ENCODE measurements at regions not wholly inside any gene's neighbourhood (a gene's known extent, or its start where the extent isn't known, plus 50 kb on each side); places are given as distances from the start of the nearest gene placed in this dataset.

DNA sequence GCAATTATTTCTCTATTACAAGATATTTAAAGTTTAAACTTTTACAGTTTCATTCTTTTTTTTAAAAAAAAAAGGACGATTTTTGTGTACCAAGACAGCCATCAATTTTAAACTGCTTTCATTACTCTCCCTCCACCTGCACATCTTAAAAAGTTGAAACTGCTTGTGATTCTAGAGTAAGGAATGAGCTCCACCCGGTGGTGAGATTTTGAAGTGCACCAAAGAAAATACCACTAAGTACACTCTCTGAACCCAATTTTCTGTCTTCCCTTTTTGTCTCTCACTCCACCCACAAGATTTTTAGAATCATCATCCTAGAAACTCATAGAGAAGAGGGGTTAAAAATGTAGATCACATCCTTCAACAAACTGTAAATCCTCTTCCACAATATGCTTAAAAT is 91.3 kb upstream of the WDR44 start:
- TF ChIP-seq EP300 (IDR thresholded peaks at IDR 0.05) = no peak
- TF ChIP-seq POLR2AphosphoS5 (IDR thresholded peaks at IDR 0.05) = no peak
- TF ChIP-seq, protein P1, sequence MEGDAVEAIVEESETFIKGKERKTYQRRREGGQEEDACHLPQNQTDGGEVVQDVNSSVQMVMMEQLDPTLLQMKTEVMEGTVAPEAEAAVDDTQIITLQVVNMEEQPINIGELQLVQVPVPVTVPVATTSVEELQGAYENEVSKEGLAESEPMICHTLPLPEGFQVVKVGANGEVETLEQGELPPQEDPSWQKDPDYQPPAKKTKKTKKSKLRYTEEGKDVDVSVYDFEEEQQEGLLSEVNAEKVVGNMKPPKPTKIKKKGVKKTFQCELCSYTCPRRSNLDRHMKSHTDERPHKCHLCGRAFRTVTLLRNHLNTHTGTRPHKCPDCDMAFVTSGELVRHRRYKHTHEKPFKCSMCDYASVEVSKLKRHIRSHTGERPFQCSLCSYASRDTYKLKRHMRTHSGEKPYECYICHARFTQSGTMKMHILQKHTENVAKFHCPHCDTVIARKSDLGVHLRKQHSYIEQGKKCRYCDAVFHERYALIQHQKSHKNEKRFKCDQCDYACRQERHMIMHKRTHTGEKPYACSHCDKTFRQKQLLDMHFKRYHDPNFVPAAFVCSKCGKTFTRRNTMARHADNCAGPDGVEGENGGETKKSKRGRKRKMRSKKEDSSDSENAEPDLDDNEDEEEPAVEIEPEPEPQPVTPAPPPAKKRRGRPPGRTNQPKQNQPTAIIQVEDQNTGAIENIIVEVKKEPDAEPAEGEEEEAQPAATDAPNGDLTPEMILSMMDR (IDR thresholded peaks at IDR 0.05) = peak in 4 of 7 experiments; percentile 53 to 73 (median 60)
- TF ChIP-seq POLR2A (IDR thresholded peaks at IDR 0.05) = no peak

DNA sequence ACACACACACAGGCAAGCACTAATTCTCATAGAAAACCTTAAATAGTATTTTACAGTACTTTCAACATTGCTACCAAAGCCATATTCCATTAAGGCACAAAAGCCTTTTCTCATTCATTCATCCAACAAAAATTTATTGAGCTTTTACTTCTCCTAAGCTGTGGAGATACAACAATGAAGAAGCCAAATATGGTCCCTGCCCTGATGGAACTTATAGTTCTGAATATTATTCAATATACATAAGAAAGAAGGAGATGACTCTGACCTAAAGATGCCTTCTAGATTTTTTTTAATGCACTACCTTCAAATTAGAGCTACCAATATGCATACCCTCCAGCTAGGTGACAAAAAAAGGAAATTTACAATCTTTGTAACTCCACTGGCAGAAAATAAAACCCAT is 90.0 kb upstream of the WDR44 start:
- Histone ChIP-seq H3K27me3 (no peaks in the 10 kb centered on the region), H3K9me3 (no peaks in the 10 kb centered on the region), H3K4me1 (no peaks in the 10 kb centered on the region), H3K4me3 (no peak overlapping the region), H3K36me3 (no peaks in the 10 kb centered on the region), H3K27ac (no peak overlapping the region)
- intact Hi-C loops (cut with DNase I; ENCODE audit: low total_unique reads) = no loop called here
- no peak for DNase-seq
- TF ChIP-seq POLR2AphosphoS5 (IDR thresholded peaks at IDR 0.05) = no peak
- TF ChIP-seq, protein P1 (IDR thresholded peaks at IDR 0.05) = no peak
- TF ChIP-seq POLR2A (IDR thresholded peaks at IDR 0.05) = no peak
- no peak for TF ChIP-seq EP300 (IDR thresholded peaks at IDR 0.05)

More for the DNA sequence above, 91.3 kb upstream of the WDR44 start:
- no peak overlapping the region for H3K27ac ChIP-seq
- no peaks in the 10 kb centered on the region for H3K27me3 ChIP-seq
- H3K4me1 ChIP-seq = no peaks in the 10 kb centered on the region
- intact Hi-C loops (cut with DNase I; ENCODE audit: low total_unique reads) = no loop called here
- peak; percentile 58 to 74 for DNase-seq
- no peaks in the 10 kb centered on the region for H3K9me3 ChIP-seq
- no peaks in the 10 kb centered on the region for H3K36me3 ChIP-seq
- no peak overlapping the region for H3K4me3 ChIP-seq
- WGBS, 5 donors = 0% methylated on average over 2 of the region's 2 CpGs

DNA sequence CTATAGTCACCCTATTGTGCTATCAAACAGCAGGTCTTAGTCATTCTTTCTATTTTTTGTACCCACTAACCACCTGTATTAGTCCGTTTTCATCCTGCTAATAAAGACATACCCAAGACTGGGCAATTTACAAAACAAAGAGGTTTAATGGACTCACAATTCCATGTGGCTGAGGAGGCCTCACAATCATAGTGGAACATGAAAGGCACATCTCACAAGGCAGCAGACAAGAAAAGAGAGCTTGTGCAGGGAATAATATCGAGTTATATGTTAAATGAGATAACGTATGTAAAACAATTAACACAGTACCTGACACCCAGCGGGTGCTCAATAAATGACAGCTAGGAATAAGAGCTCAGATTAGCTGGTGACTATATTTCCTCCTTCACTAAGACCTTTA is 88.1 kb upstream of the WDR44 start:
- no peaks in the 10 kb centered on the region for H3K9me3 ChIP-seq
- no peaks in the 10 kb centered on the region for H3K27me3 ChIP-seq
- no peak for DNase-seq
- intact Hi-C loops (cut with DNase I; ENCODE audit: low total_unique reads) = no loop called here
- H3K36me3 ChIP-seq = no peaks in the 10 kb centered on the region
- no peaks in the 10 kb centered on the region for H3K4me1 ChIP-seq
- H3K4me3 ChIP-seq = no peak overlapping the region
- TF ChIP-seq POLR2AphosphoS5 (IDR thresholded peaks at IDR 0.05) (no peak), EP300 (IDR thresholded peaks at IDR 0.05) (no peak), POLR2A (IDR thresholded peaks at IDR 0.05) (no peak)
- TF ChIP-seq, protein P1 (IDR thresholded peaks at IDR 0.05) = no peak
- no peak overlapping the region for H3K27ac ChIP-seq
- 58 to 88% (median 83%) methylated on average over 4 of the region's 4 CpGs for WGBS, 5 donors

DNA sequence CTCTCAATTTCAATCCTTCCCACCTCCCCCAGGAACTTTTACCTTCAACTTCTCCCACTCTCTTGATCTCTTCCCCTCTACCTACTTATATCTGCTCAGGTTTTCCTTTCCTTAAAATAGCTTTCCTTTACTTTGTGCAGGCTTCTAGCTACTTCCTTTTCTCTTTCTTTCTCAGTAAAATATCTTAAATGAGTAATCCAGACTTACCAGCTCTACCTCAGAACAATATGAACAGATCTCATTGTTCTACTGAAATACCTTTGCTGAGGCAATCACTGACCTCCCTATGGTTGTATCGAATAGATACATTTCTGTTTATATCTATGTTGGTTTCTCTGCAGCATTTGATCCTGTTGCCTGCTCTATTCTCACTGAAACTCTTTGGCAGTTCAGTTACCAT is 86.7 kb upstream of the WDR44 start:
- WGBS, 5 donors = 43 to 88% (median 66%) methylated on average over 1 of the region's 1 CpG
- intact Hi-C loops (cut with DNase I; ENCODE audit: low total_unique reads) = no loop called here
- Histone ChIP-seq H3K4me1 (no peaks in the 10 kb centered on the region), H3K4me3 (no peak overlapping the region), H3K36me3 (no peaks in the 10 kb centered on the region), H3K27me3 (peaks cover 0 to 3% (median 0%) of the 10 kb centered on the region in 3 donors), H3K27ac (no peak overlapping the region), H3K9me3 (no peaks in the 10 kb centered on the region)
- no peak for DNase-seq
- no peak for TF ChIP-seq POLR2A (IDR thresholded peaks at IDR 0.05)
- TF ChIP-seq, protein P1 (IDR thresholded peaks at IDR 0.05) = no peak
- no peak for TF ChIP-seq EP300 (IDR thresholded peaks at IDR 0.05)
- TF ChIP-seq POLR2AphosphoS5 (IDR thresholded peaks at IDR 0.05) = no peak

Measured in stomach (tissue), 8 donors.